DND-41 (cell line): ENCODE measurements at regions not wholly inside any gene's neighbourhood (a gene's known extent, or its start where the extent isn't known, plus 50 kb on each side); places are given as distances from the start of the nearest gene placed in this dataset.

ENCODE experiments used
- ATAC-seq: fragments of 200-7000 bp; cut with Tn5 transposase; 3 replicates; pipeline ENCODE4 v1.9.1; 2021; ENCODE audit warnings: low read depth; ENCODE audit not compliant: insufficient read depth
- DNase-seq: peaks from one replicate; pipeline ENCODE4 v3.0.0-alpha.2; 2020
- H2AFZ ChIP-seq: 2 replicates; pipeline ENCODE4 v1.6.0; 2012; ENCODE audit warnings: low read depth, low read length
- H3K27ac ChIP-seq: 2 replicates; pipeline ENCODE4 v1.5.1; 2012; ENCODE audit warnings: low read length, inconsistent platforms
- H3K27me3 ChIP-seq: fragments of 200-600 bp; sonication (generic); 2 replicates; pipeline ENCODE4 v1.6.0; 2012; ENCODE audit warnings: low read length, mild to moderate bottlenecking, inconsistent platforms; ENCODE audit not compliant: insufficient read depth, poor library complexity
- H3K36me3 ChIP-seq: 2 replicates; pipeline ENCODE4 v1.5.1; 2012; ENCODE audit warnings: low read length, inconsistent platforms; ENCODE audit not compliant: insufficient read depth
- H3K4me1 ChIP-seq: 2 replicates; pipeline ENCODE4 v1.5.1; 2012; ENCODE audit warnings: mild to moderate bottlenecking, low read length; ENCODE audit not compliant: insufficient read depth
- H3K4me2 ChIP-seq: 2 replicates; pipeline ENCODE4 v1.6.0; 2012; ENCODE audit warnings: mild to moderate bottlenecking, moderate library complexity, low read length, inconsistent platforms; ENCODE audit not compliant: insufficient read depth
- H3K4me3 ChIP-seq, 2 experiments: fragments of 200-600 bp in 1 of 2; shearing (Covaris generic) in 1 of 2; 2 replicates each; pipeline ENCODE4 v1.5.1; 2012 to 2016; ENCODE audit warnings: inconsistent platforms in 2 of 2, low read length in 2 of 2, mild to moderate bottlenecking in 2 of 2, low read depth in 1 of 2, moderate library complexity in 1 of 2
- H3K79me2 ChIP-seq: 2 replicates; pipeline ENCODE4 v1.6.0; 2012; ENCODE audit warnings: low read length, inconsistent platforms; ENCODE audit not compliant: insufficient read depth
- H3K9ac ChIP-seq: 2 replicates; pipeline ENCODE4 v1.6.0; 2012; ENCODE audit warnings: low read depth, mild to moderate bottlenecking, inconsistent platforms, low read length, moderate library complexity
- H3K9me3 ChIP-seq: 2 replicates; pipeline ENCODE4 v1.5.1; 2012; ENCODE audit warnings: low read length, moderate library complexity, mild to moderate bottlenecking, inconsistent platforms; ENCODE audit not compliant: insufficient read depth, severe bottlenecking
- H4K20me1 ChIP-seq: 2 replicates; pipeline ENCODE4 v1.6.0; 2012; ENCODE audit warnings: low read length; ENCODE audit not compliant: insufficient read depth
- CTCF ChIP-seq: IDR thresholded peaks from 2 replicates; pipeline ENCODE4 v1.5.1; 2012; ENCODE audit warnings: borderline replicate concordance, low read length, moderate library complexity, mild to moderate bottlenecking; ENCODE audit not compliant: poor library complexity, severe bottlenecking; ENCODE audit errors: extremely low read depth
- EZH2 ChIP-seq: IDR thresholded peaks from 3 replicates; pipeline ENCODE4 v1.6.1; 2012; ENCODE audit warnings: borderline replicate concordance, low read depth, mild to moderate bottlenecking, moderate library complexity, low read length, inconsistent platforms; ENCODE audit not compliant: severe bottlenecking

- no peak for ATAC-seq
- TF ChIP-seq CTCF = no peak
- TF ChIP-seq EZH2 = no peak
- peaks cover 8% of the 10 kb centered on the region for H3K4me1 ChIP-seq
- no peaks in the 10 kb centered on the region for H4K20me1 ChIP-seq
- no peak overlapping the region for H2AFZ ChIP-seq
- no peak overlapping the region for H3K4me3 ChIP-seq
- no peak overlapping the region for H3K27ac ChIP-seq
- H3K36me3 ChIP-seq = no peaks in the 10 kb centered on the region
- H3K9me3 ChIP-seq = no peaks in the 10 kb centered on the region
- no peaks in the 10 kb centered on the region for H3K79me2 ChIP-seq
- no peak overlapping the region for H3K4me2 ChIP-seq
- H3K9ac ChIP-seq = no peak overlapping the region
- DNase-seq = no peak
- H3K27me3 ChIP-seq = no peaks in the 10 kb centered on the region
Observed at GRCh38 chr6:139544701-139545057, 170.2 kb upstream of the CITED2 start.

GRCh38 chr6:139542351-139542750 lies 167.9 kb upstream of the CITED2 start:
- Histone ChIP-seq H3K9me3 (no peaks in the 10 kb centered on the region), H3K4me2 (no peak overlapping the region), H4K20me1 (no peaks in the 10 kb centered on the region), H3K27me3 (no peaks in the 10 kb centered on the region), H3K9ac (no peak overlapping the region), H3K79me2 (no peaks in the 10 kb centered on the region), H2AFZ (no peak overlapping the region), H3K4me1 (peaks cover 10% of the 10 kb centered on the region), H3K36me3 (no peaks in the 10 kb centered on the region), H3K4me3 (no peak overlapping the region), H3K27ac (no peak overlapping the region)
- DNase-seq (no peak), ATAC-seq (no peak)
- TF ChIP-seq EZH2 (no peak), CTCF (no peak)

GRCh38 chr6:139540894-139541293 lies 166.4 kb upstream of the CITED2 start:
- Histone ChIP-seq H3K9me3 (no peaks in the 10 kb centered on the region), H3K4me3 (no peak overlapping the region), H2AFZ (no peak overlapping the region), H3K79me2 (no peaks in the 10 kb centered on the region), H3K4me1 (peaks cover 10% of the 10 kb centered on the region), H3K27ac (no peak overlapping the region), H3K36me3 (no peaks in the 10 kb centered on the region), H4K20me1 (no peaks in the 10 kb centered on the region), H3K9ac (no peak overlapping the region), H3K4me2 (no peak overlapping the region), H3K27me3 (no peaks in the 10 kb centered on the region)
- TF ChIP-seq CTCF = no peak
- no peak for TF ChIP-seq EZH2
- no peak for ATAC-seq
- no peak for DNase-seq

- Histone ChIP-seq H3K79me2 (no peaks in the 10 kb centered on the region), H3K4me1 (peaks cover 10% of the 10 kb centered on the region), H3K36me3 (no peaks in the 10 kb centered on the region), H3K27me3 (no peaks in the 10 kb centered on the region), H3K9ac (no peak overlapping the region), H4K20me1 (no peaks in the 10 kb centered on the region), H3K4me2 (no peak overlapping the region), H2AFZ (peak overlapping the region; percentile 40; the same call in 1 of the 2 replicates), H3K4me3 (no peak overlapping the region), H3K9me3 (no peaks in the 10 kb centered on the region), H3K27ac (no peak overlapping the region)
- DNase-seq (peak; percentile 38), ATAC-seq (peak; percentile 91)
- TF ChIP-seq CTCF = no peak
- TF ChIP-seq EZH2 = no peak
Observed at GRCh38 chr6:139540276-139540675, 165.8 kb upstream of the CITED2 start.
